NCI-H2196 (cell line): ENCODE measurements at regions not wholly inside any gene's neighbourhood (a gene's known extent, or its start where the extent isn't known, plus 50 kb on each side); places are given as distances from the start of the nearest gene placed in this dataset.
"Not testable (repeated sequence)": the region's sequence is repeated elsewhere in the genome, so short reads cannot be mapped to it uniquely, and the experiment has no call there.

Experiments
- DNase-seq: peaks from one replicate; lab custom pipeline; 2025; ENCODE audit not compliant: unreplicated experiment; lab: John Stamatoyannopoulos, UW

DNA sequence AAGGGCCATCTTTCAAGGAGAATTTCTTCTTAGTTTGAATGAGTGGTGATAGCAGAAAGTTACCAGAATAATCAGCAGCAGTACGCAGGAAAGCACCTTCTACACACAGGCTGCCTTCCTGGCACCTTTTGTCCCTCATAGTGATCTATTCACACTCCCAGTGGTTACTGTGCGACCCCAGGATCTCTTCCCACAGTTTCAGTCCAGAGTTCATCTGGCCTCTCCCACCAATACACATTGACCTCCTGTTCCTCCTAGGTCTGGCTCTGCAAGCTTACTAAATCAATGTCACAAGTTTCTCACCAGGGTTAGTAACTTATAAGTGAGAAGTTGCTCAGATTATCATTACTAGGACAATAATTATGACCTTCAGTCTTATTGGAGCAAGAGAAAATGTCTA lies 99.1 kb upstream of the PIK3R1 start:
- no peak for DNase-seq

- DNase-seq, result no peak
These were observed 100.0 kb upstream of the PIK3R1 start for GRCh38 chr5:68115584-68115983.

GRCh38 chr5:68114378-68115040 lies 101.0 kb upstream of the PIK3R1 start:
- DNase-seq, result no peak

DNA sequence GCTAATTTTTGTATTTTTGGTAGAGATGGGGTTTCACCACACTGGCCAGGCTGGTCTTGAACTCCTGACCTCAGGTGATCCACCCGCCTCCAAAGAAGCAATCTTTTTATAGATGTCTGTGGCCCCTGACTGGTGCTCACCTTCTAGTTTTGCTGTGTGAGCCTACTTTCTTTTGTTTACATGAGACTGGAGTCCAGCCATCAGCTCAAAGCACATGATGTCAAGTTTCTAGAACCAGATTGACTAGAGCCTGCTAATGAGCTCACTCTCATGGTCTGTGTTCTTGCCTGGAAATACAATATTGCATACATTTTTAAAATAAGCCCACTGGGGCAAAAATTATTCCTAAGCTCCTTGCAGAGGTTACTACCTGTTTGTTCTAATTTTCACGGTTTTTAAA lies 102.9 kb upstream of the PIK3R1 start:
- DNase-seq, result no peak

- DNase-seq, result no peak
These were observed 104.7 kb upstream of the PIK3R1 start for GRCh38 chr5:68110894-68111293.

GRCh38 chr5:68110264-68110663 lies 105.3 kb upstream of the PIK3R1 start:
- DNase-seq, result no peak

DNA sequence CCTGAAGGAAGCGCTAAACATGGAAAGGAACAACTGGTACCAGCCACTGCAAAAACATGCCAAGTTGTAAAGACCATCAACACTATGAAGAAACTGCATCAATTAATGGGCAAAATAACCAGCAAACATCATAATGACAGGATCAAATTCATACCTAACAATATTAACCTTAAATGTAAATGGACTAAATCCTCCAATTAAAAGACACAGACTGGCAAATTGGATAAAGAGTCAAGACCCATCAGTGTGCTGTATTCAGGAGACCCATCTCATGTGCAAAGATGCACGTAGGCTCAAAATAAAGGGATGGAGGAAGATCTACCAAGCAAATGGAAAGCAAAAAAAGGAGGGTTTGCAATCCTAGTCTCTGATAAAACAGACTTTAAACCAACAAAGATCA lies 111.3 kb upstream of the PIK3R1 start:
- DNase-seq, result not testable (repeated sequence)

DNA sequence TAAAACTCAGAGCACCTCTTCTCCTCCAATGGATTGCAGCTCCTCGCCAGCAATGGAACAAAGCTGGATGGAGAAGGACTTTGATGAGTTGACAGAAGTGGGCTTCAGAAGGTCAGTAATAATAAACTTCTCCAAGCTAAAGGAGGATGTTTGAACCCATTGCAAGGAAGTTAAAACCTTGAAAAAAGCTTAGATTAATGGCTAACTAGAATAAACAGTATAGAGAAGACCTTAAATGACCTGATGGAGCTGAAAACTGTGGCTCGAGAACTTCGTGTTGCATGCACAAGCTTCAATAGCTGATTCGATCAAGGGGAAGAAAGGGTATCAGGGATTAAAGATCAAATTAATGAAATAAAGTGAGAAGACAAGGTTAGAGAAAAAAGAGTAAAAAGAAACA lies 112.3 kb upstream of the PIK3R1 start:
- not testable (repeated sequence) for DNase-seq

GRCh38 chr5:68099327-68099726 lies 116.2 kb upstream of the PIK3R1 start:
- no peak for DNase-seq

- no peak for DNase-seq
These were observed 121.9 kb upstream of the PIK3R1 start for GRCh38 chr5:68093455-68094159.

DNA sequence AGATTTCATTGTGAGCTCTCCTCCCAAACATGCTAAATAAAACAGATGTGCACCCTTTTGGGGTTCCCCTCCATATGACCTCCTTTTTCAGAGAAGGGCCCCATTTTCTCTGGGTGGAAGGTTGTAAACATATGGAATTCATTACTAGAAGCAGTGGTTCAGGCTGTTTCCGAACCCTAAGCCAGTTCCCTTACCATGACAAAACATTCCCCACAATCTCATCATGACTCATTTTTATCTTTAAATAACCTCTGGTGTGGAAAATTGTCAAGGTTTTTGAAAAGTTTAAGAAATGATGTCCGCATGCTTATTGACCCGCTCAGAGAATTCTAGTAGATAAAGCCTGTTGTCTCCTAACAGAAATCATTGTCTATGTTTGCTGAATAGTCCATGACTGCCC lies 127.3 kb upstream of the PIK3R1 start:
- DNase-seq, result no peak

DNA sequence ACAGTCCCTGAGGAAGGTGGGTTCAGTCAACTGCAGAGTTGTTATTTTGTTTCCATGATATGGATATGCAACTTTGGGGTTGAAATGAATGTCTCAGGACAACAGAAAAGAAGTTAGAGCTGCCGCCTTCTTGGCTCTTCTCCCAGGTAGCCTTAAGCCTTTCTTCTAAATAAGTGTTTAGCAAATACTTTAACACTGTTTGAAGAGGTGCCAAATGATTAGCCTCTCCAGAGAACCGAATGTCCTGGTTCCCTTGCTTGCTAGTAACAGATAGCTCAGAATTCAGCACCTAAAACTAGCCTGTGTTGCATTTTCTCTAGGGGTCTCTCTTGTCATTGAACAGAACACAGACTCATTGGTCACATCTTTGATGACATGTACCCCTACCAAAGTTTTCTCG lies 127.7 kb upstream of the PIK3R1 start:
- DNase-seq, result no peak

DNA sequence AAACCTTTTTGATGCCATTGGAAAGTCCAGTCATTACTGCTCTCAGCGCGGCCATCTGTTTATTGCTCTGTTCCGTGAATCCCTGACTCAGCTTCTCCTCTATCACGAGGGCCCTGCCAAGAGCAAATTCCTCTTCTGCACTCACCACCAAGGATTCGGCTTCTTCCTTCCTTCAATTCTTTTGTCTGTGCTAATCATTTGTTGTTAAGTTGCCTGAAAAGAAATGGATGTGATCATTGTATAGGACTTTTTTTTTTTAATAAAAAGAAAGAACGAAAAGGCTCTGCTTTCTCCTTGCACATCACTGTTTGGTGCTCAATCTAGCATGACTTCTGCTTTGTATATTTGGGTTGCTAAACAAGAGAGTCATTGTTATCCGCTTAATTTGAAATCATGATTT lies 128.7 kb upstream of the PIK3R1 start:
- no peak for DNase-seq

DNA sequence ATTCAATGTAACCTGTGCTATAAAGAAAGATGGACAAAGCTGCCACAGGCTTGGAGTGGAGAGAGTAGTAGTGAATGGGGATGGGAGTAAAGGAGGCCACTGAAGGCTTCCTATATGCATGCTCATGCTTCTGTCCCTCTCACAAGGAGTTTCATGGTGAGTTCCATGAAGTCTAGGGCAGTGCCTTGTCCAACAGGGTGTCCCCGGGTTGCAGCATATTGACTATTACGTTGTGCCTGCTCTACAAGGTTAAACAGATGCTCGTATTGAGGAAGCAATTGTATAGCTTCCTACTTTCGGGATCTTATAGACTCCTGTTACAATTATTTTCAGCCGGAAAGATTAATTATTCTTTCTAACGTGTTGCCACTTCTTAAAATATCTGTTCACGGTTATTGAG lies 129.1 kb upstream of the PIK3R1 start:
- no peak for DNase-seq

DNA sequence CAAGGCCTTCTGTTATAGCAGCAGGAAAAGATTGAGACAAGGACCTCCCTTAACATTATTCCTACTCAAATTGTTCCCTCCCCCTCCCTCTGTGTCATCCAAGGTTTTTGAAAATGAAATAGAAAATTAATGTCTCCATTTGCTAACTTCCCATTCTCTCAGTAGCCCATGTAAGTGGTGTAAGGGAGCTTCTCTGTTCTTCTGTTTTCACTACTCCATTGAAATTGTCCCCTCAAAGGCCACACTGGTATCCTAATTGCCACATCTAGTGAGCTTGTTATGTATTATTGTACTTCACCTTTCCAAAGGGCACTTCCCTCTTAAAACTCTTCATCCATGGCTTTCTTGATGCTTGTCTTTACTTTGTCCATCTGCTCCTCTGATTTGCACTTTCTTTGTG lies 131.2 kb upstream of the PIK3R1 start:
- no peak for DNase-seq

- no peak for DNase-seq
These were observed 135.1 kb upstream of the PIK3R1 start for GRCh38 chr5:68080282-68081050.

DNA sequence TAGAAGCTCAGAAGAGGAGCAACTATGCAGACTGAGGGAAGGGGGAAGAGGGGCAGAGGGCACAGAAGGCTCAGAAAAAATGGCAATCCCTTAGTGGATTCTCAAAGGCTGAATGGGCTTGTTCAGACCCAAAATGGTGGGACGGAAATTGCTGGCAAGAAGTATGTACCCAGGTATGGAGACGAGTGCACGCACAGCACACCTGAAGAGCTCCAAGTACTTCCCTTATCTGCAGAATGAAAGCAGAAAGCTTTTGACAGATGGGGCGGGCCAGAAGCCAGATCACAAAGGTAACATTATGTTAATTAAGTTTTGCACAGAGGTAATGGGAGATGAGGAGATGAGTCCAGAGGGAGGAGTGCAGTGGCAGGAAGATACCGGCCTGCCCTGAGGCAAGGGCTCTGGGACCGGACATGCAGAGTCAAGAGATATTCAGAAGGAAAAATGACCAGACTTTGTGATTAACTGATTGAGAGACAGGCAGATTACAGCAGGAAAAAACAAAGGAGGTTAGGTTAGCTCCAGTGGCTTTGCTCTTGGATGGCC lies 138.1 kb upstream of the PIK3R1 start:
- DNase-seq, result no peak

- DNase-seq, result no peak
These were observed 140.9 kb upstream of the PIK3R1 start for GRCh38 chr5:68074633-68075032.

DNA sequence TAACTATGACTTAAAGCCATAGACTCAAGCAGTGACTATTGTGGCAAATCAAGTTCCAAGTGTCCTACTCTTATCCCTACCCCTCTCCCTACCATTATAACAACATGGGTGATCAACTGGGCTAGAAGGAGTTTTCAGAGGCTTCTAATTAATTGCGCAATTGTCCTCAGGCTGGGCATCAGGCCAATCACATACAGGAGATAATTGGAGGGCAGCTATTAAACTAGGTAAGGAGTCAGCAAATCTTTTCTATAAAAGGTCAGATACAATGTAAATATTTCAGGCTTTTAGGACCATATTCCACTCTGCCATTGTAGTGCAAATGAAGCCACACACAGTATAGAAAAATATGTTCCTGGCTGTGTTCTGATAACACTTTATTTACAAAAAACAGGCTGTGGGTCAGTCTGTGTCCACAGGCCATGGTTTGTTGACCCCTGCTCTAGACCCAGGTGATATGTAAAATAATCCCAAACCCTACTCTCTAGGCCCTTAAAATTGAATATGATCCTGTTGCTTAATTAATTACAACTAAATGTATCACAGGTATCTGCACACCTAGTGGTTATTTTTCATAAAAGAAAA lies 141.4 kb upstream of the PIK3R1 start:
- DNase-seq, result no peak

GRCh38 chr5:68071736-68072135 lies 143.8 kb upstream of the PIK3R1 start:
- DNase-seq, result no peak

- no peak for DNase-seq
These were observed 144.3 kb upstream of the PIK3R1 start for GRCh38 chr5:68071282-68071632.
